GM21529 (cell line): ENCODE measurements at regions not wholly inside any gene's neighbourhood (a gene's known extent, or its start where the extent isn't known, plus 50 kb on each side); places are given as distances from the start of the nearest gene placed in this dataset.
"Not testable (repeated sequence)": the region's sequence is repeated elsewhere in the genome, so short reads cannot be mapped to it uniquely, and the experiment has no call there.

Source experiments
- ATAC-seq: cut with Tn5 transposase; IDR thresholded peaks from one replicate; pipeline ENCODE4 v1.9.1; 2021; ENCODE audit not compliant: unreplicated experiment

DNA sequence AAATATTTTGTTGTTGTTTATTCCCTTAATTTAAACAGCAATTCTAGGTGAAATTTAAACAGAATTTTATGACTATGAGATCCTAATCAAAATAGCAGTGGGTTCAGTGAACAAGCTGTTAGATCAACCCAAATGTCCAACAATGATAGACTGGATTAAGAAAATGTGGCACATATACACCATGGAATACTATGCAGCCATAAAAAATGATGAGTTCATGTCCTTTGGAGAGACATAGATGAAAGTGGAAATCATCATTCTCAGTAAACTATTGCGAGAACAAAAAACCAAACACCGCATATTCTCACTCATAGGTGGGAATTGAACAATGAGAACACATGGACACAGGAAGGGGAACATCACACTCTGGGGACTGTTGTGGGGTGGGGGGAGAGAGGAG lies 407.3 kb upstream of the ADAMTSL1 start:
- not testable (repeated sequence) for ATAC-seq

DNA sequence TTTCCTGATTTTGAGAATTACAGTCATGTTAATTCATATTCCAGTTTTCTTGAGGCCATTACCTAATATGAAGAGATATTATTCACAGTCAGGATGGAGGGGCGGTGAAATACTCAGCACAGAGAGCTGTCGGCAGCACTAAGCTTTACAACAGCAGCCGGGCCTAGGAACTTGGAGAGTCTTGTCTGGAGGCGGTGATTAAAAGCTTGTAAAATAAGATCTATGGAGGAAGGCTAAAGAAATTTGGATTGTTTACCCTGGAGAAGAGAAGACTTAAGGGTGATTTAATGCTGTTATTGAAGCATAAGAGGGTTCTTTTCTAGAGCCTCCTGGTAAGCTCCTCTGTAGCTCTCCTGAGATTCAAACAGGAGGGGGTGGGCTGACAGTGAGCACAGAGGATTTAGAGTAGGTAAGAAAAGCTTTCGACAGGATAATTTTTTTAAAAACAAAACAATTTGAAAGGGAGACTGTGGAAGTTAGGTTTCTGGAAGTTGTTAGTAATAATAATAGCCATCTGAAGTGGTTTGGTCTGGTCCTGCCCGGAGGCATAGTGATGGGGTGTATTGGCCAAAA lies 406.3 kb upstream of the ADAMTSL1 start:
- no peak for ATAC-seq

DNA sequence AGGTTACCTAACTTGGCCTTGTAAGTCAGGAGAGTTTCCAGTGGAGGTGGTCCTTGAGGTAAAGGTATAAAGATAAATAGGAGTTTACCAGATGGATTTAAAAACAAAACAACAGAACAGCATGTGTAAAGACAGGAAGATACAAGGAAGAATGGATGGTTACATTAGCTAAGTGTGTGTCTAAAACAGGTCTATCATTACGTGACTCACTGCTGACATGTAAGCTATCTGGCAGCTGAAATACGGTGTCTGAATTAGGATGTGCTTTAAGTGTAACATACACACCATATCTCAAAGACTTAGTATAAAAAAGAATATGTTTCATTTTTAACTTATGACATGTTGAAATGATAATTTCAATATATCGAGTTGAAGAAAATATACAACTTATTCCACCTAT lies 405.1 kb upstream of the ADAMTSL1 start:
- no peak for ATAC-seq

DNA sequence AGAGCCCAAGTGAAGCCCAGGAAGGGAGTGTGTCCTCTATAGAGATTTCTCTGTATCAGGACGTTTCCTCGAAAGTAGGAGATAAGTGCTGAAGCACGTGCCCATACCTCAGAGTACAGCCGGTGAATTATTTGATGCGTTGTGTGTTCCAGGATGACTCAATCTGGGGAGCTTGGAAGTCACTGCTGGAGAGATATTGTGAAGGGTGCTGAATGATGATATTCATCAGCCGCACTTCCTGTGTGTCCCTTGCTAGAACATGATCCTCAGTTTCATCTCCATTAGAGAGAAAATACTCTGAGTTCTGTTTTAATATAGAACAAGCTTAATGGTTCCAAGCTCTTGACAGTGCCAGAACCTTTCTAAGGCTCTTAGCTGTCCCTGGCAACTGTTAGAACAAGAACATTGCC lies 402.3 kb upstream of the ADAMTSL1 start:
- ATAC-seq = no peak

DNA sequence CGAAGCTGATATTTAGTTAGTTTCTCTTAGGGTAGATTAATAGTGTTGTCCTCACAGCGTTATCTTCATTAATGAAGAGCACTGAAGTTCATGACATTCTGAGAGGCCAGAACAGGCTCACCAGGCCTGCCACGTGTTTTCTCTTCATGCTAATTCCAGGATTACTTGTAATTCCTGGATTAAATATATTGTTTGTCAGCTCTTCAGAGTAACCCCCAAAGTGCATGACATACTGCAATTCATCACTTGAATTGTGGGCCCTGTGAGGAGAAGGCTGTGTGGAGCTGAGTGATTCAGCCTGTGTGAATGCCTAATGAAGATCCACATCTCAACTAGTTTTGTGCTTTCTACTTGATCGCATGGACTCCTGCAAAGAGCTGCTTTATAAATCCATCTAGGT lies 401.0 kb upstream of the ADAMTSL1 start:
- no peak for ATAC-seq

DNA sequence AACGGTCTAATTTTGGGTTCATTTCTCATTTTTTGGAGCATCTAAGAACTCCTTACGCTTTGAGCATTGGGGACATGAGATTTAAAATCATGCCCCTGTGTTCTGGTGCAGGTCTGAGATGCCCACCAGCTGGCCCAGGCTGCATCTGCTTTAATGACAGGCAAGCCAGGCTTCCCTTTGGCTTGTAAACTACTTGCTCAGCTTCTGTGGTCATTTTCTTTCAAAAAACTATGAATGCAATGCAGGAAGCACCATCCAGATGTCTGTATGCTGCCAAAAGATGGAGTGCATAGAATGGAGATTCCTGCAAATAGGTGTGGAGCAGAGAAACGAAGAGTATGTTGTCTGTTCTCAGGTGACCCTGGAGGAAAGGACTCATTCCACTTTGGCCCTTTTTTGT lies 399.9 kb upstream of the ADAMTSL1 start:
- ATAC-seq = no peak

DNA sequence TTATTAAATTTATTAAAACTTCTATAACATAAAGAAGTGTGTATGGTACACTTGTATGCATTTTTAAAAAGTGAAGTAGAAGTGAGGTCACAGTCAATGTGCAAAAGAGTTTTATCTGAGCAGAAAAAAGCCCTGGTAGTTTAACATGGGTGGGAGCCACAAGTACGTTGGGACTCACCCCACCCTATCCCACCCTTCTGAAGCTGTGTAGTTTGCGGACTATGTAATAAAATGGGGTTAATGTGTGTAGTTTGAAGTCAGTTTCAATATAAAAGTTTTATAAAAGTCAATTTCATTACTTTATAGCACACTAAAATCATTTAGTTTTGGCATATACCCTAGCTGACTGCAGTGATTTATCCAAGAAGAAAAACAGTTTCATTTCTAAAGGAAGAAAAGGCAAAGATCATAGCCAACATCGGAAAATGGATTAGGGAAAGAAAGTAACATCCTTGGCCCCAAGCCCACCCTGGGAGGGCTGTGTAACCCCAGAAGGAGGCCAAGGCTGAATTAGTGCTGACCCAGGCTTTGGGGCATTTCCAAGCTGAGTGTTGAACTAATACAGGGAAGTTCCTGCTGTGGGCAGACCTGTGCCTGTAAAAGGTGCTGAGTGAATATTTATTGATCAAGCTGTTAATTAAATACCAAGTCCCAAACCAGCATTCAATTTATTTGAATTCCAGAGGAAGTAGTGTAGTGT lies 398.6 kb upstream of the ADAMTSL1 start:
- ATAC-seq = no peak

DNA sequence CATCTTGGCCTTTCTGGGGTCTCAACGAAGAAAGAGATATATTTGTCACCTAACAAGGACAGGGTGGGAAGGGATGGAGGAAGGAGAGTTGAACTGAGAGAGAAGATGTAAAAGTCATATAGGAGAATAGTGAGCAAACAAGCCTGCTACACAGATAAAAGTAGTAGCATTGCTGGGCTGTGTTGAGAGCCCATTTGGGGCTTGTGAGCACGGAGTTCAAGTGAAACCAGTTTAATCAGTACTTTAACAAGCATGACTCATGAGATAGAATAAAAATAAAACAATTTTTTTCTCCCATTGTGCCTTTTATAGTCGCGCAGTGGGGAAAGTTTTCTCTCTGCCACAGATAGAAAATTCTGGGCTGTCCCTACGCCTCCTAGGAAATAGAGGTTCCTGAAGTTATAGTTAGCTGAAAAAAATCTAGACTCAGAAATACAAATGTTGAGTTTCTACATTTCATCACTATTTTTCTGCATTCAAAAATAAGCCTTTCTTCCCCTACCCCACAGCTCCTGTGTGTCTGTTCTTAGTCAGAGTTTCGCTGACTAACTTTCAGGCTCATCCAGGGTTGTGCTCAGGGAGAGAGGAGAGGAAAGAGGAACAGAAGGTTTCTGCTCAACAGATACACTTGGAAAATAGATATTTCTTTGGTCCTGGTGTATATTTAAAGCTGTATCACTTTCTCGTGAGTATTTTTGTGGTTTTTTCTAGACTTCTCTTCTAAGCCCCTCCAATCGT lies 395.8 kb upstream of the ADAMTSL1 start:
- no peak for ATAC-seq

DNA sequence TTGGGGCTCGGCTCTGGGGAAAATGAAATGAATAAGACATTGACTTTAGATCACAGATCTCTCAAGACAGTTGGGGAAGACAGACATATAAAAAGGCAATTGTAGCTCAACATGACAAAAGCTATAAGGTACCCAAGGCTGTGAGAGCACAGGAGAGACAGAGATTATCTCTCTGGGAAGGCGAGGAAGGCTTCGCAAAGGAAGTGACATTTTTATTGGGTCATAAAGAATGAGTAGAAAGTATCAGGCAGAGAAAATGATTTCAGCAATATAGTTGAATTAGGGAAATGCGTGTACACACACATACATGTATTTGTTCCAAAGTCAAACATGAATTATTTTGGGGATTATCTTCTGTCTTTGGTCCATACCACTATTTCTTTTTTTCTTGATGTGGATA lies 381.8 kb upstream of the ADAMTSL1 start:
- no peak for ATAC-seq

DNA sequence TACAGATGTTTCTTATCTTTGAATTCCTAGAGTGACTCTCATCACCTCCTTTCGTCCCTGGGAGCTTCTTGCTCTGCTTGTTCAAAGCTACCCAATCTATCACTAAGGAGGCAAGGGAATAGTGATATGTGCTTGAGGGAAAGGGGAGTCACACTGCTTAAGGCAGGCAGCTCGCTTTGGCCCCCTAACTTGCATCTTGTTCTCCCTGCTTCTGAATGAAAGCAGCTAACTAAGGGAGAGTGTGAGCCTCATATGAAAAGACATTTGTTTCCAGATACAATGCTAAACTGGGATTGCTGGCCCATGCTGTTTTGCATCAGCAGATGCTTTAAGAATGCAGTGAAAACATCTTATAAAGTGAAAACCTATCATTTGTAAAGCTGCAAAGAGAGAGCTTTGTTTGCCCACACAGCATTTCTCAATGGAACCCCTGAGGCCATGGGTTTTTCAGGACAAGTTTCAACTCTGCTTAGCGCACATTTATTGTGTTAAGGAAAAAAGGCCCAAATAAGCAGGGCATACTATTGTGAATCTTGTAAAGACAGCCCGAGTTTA lies 367.9 kb upstream of the ADAMTSL1 start:
- no peak for ATAC-seq

DNA sequence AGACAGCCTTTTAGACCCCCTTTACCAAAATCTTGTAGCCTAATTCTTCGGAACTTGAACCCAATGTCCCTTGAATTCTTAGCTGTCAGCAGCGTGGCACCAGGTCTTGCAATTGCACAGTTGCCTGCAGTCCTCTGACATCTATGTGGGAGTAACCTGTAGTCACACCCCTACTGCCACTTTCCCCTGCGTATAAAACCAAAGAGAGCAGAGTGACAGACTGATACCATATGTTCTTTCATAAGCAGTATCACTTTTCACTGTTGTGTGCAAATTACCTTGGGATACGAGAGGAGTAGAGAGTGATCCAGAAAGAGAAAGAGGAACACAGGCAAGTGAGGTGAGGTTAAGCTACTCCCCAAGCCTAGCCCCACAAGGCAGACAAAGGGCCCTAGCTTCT lies 364.3 kb upstream of the ADAMTSL1 start:
- no peak for ATAC-seq

DNA sequence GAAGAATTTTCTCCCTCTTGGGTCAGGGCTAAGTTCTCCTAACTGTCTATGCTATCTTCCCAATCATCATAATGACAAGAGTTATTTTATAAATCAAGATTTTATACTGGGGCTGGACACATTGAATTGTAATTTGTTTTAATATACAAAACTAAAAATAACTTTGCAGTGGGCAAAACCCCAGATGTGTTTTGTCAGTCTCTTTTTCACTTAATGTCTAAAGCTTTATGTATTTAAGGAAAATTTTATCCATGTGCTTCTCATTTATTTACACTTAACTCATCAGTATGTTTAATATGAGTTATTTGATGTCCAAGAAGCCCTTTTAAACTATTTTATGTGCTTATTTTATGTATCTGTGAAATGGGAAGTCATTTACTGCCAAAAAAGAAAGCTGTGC lies 362.8 kb upstream of the ADAMTSL1 start:
- ATAC-seq = no peak

DNA sequence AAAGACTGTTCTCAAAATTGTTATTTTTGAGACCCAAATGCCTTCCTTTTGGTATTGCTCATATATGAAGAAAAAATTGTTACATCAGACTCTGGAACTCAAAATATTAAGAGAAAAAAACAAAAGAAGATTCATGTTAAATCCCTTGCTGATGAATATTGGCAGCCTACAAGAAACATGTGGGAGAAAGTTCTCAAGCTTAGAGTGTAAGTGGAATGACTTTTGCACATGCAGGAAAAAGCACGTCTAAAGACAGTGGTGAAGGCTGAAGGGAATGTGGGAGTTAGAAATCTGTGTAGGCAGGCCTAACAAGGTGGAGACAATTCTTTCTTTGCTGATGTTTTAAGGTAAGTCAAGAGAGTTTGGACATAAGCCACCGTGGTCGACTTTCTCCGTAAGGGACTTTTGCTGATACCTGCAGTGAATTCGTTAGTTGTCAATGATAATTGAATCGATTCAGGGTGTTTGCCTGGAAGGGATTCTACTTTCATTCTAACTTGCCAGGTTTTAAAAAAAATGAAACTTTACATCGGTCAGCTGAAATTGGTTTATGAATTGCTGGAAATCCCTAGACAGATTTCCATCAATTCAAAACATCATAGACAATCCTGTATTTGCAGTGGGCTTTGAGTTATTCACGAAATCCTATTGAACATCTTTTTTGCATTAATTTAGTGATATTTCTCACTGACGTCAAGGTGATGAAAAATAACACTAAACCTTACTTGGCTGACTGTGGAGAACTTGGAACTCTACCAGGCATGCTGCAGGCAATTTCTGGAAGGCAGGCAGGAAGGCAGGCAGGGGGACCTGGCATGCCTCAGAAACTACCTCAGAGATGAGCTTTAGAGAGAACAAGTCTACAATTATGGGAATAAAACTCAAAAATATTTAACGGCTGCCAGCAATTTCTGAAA lies 359.1 kb upstream of the ADAMTSL1 start:
- no peak for ATAC-seq

DNA sequence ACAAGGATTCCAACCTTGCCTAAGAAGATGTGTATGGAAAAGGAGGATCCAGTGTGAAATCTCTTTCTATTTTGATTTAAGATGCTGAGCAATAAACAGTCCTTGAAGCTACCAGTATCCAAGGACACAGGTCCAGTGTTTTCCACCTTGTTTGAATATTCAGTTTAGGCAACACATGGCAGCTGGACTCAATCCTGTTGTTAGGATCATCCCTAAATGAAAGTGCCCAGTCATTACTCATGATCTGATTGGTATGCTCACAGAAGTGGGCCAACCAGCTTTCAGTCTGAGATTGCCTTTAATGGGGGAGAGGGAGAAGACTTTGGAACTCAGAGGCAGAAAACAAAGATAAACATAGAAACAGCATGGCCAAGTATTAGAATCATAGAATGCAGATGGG lies 355.7 kb upstream of the ADAMTSL1 start:
- ATAC-seq = no peak

DNA sequence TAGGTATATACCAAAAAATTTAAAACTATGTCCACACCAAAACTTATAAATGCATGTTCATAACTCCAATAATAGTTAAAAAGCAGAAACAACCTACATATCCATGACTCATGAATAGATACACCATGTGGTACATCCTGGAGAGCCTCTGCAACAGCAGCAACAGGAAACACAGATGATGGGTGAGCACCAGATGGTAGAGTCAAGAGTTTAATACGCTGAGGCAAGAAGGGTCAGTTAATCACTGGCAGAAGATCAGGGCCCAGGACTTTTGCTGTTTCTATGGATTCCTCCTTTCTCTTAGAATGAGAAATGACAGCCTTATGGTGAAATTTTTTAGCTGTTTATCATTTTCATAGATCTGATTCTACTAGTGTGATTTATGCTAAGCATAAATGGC lies 351.8 kb upstream of the ADAMTSL1 start:
- ATAC-seq = no peak

DNA sequence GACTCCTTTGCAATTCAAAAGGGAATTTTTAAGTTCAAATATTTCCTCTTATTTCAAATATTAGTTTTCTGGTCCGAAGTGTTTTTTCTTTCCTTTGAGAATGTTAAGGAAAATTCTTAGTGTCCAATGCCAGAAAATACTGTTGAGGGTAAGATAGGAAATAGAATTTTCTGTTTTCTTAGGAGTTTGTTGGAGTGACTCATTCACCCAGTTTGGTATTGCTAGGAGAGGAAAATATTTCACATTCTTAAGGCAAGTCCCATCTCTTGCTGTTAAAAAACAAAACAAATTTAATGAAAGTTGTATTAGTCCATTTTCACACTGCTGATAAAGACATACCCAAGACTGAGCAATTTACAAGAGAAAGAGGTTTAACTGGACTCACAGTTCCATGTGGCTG lies 349.2 kb upstream of the ADAMTSL1 start:
- ATAC-seq = no peak

DNA sequence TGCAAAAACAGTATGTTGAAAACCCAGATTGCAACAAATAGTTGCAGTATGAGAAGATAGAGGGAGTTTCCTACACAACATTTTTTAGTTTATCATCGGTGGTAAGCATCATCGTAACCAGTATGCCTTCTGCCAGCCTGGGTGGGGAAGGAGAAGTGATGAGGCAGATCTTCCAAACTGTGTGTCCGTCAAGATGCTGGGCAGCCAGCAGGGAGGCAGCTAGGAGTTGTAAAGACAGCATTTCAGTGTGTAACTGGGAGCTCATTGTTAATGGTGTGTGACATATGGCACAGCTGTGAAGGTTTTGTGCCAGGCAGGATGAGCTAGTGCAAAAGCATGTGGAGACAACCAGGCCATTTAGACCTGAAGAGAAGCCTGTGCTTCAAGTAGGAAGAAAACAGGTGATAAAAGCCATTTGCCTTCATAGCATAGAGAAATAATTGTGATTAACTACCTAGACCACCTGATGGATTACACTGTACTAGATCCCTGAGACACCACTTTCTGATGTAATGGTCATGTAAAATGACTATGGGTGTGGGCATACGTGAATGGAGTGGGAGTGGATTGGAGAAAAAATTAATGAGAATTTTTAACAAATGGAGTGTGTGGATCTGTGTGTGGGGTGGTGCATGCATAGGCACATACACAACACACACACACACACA lies 347.0 kb upstream of the ADAMTSL1 start:
- no peak for ATAC-seq

DNA sequence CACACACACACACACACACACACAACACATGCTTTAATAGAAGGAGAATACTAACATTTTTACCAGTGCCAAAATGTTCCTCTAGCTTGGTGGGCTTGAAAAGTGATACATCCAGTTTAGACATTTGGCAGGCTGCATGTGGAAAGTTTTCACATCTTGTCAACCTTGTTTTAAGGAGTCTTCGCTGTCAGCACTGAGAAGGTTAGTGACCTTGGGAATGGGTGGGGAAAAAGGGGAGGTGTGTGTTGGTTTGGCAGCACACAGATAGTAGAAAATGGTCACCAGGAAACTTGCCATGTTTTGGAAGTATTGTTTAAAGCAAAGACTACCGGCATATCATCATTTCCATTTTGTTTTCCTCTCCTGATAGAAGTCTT lies 346.5 kb upstream of the ADAMTSL1 start:
- no peak for ATAC-seq

DNA sequence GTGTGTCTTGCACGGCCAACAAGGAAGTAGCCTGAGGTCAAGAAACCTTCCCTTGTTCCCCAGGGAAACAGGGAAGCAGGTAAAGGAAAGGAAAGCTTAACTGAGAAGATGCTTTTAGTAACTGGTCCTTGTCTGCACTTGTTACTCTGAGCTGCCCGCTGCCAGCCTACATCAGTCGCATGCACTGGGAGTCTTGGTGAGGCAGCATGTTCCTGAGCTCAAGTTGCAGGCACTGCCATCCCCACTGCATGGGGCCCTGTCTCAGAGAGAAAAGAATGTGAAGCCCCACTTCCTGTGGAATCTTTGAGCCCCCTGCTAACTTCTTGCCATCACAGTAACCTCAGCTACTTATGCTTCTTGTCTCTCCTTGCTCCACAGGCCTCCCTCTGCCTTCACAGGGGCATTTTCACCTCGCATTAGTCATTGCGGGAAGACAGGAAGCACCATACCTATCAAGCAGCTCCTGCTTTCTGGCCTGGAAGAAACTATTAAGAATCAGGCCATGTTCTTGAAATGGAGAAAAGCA lies 344.1 kb upstream of the ADAMTSL1 start:
- ATAC-seq = no peak

DNA sequence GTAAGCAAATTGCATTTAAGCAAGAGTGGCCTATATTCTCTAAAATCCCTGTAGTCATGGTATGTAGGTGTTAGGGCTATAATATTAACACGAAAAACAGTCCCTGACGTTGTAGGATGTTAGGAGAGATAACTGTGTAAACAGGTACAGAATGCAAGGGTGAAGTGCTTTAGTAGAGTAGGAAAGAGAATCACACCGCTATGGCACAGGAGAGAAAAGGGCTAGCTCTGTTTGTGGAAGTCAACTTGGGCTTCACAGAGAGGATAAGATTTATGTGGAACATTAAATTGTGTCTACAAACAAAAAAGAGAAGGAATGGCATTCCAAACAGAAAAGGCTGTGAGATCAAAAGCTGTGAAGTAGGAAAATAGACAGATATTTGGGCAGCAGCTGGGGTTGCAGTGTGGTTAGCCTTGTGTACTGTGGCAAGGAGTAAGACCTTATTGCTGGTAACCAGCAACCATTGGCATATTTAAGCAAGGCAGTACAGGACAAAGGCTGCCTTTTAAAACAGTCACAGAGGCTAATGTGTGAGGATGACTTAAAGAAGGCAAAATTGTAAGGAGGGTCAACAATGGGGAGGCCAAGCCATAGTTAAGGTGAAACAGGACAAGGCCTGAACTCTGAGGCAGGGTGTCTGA lies 337.5 kb upstream of the ADAMTSL1 start:
- no peak for ATAC-seq
